ENCODE measurements at regions not wholly inside any gene's neighbourhood (a gene's known extent, or its start where the extent isn't known, plus 50 kb on each side); places are given as distances from the start of the nearest gene placed in this dataset.

DNA sequence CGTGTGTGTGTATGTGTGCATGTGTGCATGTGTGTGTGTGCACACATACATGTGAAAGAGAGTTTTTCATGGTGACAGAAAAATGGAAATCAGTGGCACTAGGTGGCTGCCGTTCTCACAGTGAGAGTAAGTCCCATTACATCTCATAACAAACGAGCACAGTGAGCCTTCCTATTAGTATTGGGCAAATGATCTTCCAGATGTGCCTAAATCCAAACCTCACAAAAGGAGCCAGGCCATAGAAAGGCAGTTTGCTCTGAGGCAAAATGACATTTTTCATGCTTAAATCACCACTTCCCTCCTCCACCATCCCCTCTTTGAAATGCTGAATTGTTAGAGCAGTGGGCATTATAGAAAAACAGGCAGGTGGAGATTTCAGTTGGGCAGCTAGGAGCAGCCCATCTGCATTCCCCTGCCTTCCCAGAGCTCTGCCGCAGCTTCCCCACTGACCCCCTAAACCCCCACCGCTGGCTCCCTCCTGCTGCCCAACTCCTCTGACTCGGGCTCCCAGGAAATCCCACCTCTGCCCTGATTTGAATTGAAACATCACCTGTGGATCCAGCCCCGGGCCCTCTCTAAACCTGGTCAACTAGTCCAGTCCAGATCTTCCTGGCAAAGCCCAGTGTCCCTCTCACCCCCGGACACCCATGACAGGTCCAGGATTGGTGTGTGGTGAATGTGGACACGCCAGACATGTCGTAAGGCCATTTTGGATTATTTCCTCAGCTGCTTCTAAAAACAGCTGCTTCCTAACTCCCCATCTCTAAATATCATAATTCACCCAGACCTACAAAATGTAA is 190.5 kb downstream of the SEC16B start:
- TF ChIP-seq, protein P1, sequence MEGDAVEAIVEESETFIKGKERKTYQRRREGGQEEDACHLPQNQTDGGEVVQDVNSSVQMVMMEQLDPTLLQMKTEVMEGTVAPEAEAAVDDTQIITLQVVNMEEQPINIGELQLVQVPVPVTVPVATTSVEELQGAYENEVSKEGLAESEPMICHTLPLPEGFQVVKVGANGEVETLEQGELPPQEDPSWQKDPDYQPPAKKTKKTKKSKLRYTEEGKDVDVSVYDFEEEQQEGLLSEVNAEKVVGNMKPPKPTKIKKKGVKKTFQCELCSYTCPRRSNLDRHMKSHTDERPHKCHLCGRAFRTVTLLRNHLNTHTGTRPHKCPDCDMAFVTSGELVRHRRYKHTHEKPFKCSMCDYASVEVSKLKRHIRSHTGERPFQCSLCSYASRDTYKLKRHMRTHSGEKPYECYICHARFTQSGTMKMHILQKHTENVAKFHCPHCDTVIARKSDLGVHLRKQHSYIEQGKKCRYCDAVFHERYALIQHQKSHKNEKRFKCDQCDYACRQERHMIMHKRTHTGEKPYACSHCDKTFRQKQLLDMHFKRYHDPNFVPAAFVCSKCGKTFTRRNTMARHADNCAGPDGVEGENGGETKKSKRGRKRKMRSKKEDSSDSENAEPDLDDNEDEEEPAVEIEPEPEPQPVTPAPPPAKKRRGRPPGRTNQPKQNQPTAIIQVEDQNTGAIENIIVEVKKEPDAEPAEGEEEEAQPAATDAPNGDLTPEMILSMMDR (conservative IDR thresholded peaks at IDR 0.05 in 1 of 2, IDR thresholded peaks at IDR 0.05 in 1 of 2; ENCODE audit: low read depth in 1 of 2, low read length in 2 of 2): no peak
- TF ChIP-seq EZH2 (IDR thresholded peaks at IDR 0.05; ENCODE audit: low read length, missing control alignments): no peak
